ENCODE measurements at regions not wholly inside any gene's neighbourhood (a gene's known extent, or its start where the extent isn't known, plus 50 kb on each side); places are given as distances from the start of the nearest gene placed in this dataset.
A peak's percentile ranks its signal among the peaks of the same experiment; 100 is the strongest.
"Not testable (repeated sequence)": the region's sequence is repeated elsewhere in the genome, so short reads cannot be mapped to it uniquely, and the experiment has no call there.

- H3K4me3 ChIP-seq (ENCODE audit: low read length in 3 of 3): no peak overlapping the region
- intact Hi-C loops (cut with DNase I): no loop called here
Observed at GRCh38 chr5:17081142-17081541, 136.3 kb upstream of the BASP1 start.

GRCh38 chr5:17083276-17083675 lies 134.2 kb upstream of the BASP1 start:
- DNase-seq; H3K4me3 ChIP-seq (ENCODE audit: low read length in 3 of 3); H3K9me3 ChIP-seq (ENCODE audit: control insufficient read depth in 2 of 3, insufficient read depth in 1 of 3, low read length in 3 of 3); H3K36me3 ChIP-seq (ENCODE audit: control insufficient read depth in 2 of 3, insufficient read depth in 3 of 3, low read length in 3 of 3); H3K9ac ChIP-seq (ENCODE audit: low read length in 3 of 3); H3K27ac ChIP-seq (ENCODE audit: low read depth in 2 of 2, low read length in 2 of 2); intact Hi-C loops (cut with DNase I); FAIRE-seq; H3K27me3 ChIP-seq (ENCODE audit: control insufficient read depth, insufficient read depth, low read length); H3K4me1 ChIP-seq (ENCODE audit: control insufficient read depth in 2 of 3, insufficient read depth in 2 of 3, low read depth in 1 of 3, low read length in 3 of 3): not testable (repeated sequence)

More at GRCh38 chr5:17081142-17081541, 136.3 kb upstream of the BASP1 start:
- DNase-seq (peak in 1 of 5 donors; percentile 73), FAIRE-seq (no peak)
- Histone ChIP-seq H3K9ac (ENCODE audit: low read length in 3 of 3) (no peak overlapping the region), H3K27me3 (ENCODE audit: control insufficient read depth, insufficient read depth, low read length) (no peaks in the 10 kb centered on the region), H3K27ac (ENCODE audit: low read depth in 2 of 2, low read length in 2 of 2) (no peak overlapping the region), H3K9me3 (ENCODE audit: control insufficient read depth in 2 of 3, insufficient read depth in 1 of 3, low read length in 3 of 3) (no peaks in the 10 kb centered on the region), H3K4me1 (ENCODE audit: control insufficient read depth in 2 of 3, insufficient read depth in 2 of 3, low read depth in 1 of 3, low read length in 3 of 3) (no peaks in the 10 kb centered on the region), H3K36me3 (ENCODE audit: control insufficient read depth in 2 of 3, insufficient read depth in 3 of 3, low read length in 3 of 3) (no peaks in the 10 kb centered on the region)
- TF ChIP-seq CTCF (IDR thresholded peaks at IDR 0.05; ENCODE audit: borderline replicate concordance, extremely low read depth, insufficient read depth): no peak

- no peaks in the 10 kb centered on the region for H3K36me3 ChIP-seq (ENCODE audit: control insufficient read depth in 2 of 3, insufficient read depth in 3 of 3, low read length in 3 of 3)
- no peaks in the 10 kb centered on the region for H3K9me3 ChIP-seq (ENCODE audit: control insufficient read depth in 2 of 3, insufficient read depth in 1 of 3, low read length in 3 of 3)
- DNase-seq (no peak), FAIRE-seq (no peak)
- H3K27ac ChIP-seq (ENCODE audit: low read depth in 2 of 2, low read length in 2 of 2): no peak overlapping the region
- H3K4me3 ChIP-seq (ENCODE audit: low read length in 3 of 3): no peak overlapping the region
- no peak for TF ChIP-seq CTCF (IDR thresholded peaks at IDR 0.05; ENCODE audit: borderline replicate concordance, extremely low read depth, insufficient read depth)
- H3K27me3 ChIP-seq (ENCODE audit: control insufficient read depth, insufficient read depth, low read length): no peaks in the 10 kb centered on the region
- intact Hi-C loops (cut with DNase I): no loop called here
- H3K4me1 ChIP-seq (ENCODE audit: control insufficient read depth in 2 of 3, insufficient read depth in 2 of 3, low read depth in 1 of 3, low read length in 3 of 3): no peaks in the 10 kb centered on the region
- H3K9ac ChIP-seq (ENCODE audit: low read length in 3 of 3): no peak overlapping the region
Observed at GRCh38 chr5:17087035-17087434, 130.4 kb upstream of the BASP1 start.

- no peak for FAIRE-seq
- H3K27ac ChIP-seq (ENCODE audit: low read depth in 2 of 2, low read length in 2 of 2): no peak overlapping the region
- no peaks in the 10 kb centered on the region for H3K4me1 ChIP-seq (ENCODE audit: control insufficient read depth in 2 of 3, insufficient read depth in 2 of 3, low read depth in 1 of 3, low read length in 3 of 3)
- H3K27me3 ChIP-seq (ENCODE audit: control insufficient read depth, insufficient read depth, low read length): no peaks in the 10 kb centered on the region
- H3K4me3 ChIP-seq (ENCODE audit: low read length in 3 of 3): no peak overlapping the region
- intact Hi-C loops (cut with DNase I): no loop called here
- H3K36me3 ChIP-seq (ENCODE audit: control insufficient read depth in 2 of 3, insufficient read depth in 3 of 3, low read length in 3 of 3): no peaks in the 10 kb centered on the region
- no peak overlapping the region for H3K9ac ChIP-seq (ENCODE audit: low read length in 3 of 3)
- no peaks in the 10 kb centered on the region for H3K9me3 ChIP-seq (ENCODE audit: control insufficient read depth in 2 of 3, insufficient read depth in 1 of 3, low read length in 3 of 3)
- DNase-seq: no peak
- no peak for TF ChIP-seq CTCF (IDR thresholded peaks at IDR 0.05; ENCODE audit: borderline replicate concordance, extremely low read depth, insufficient read depth)
Observed at GRCh38 chr5:17088051-17088450, 129.4 kb upstream of the BASP1 start.

Data from kidney (tissue), 13 donors.